ENCODE measurements at regions not wholly inside any gene's neighbourhood (a gene's known extent, or its start where the extent isn't known, plus 50 kb on each side); places are given as distances from the start of the nearest gene placed in this dataset.

DNA sequence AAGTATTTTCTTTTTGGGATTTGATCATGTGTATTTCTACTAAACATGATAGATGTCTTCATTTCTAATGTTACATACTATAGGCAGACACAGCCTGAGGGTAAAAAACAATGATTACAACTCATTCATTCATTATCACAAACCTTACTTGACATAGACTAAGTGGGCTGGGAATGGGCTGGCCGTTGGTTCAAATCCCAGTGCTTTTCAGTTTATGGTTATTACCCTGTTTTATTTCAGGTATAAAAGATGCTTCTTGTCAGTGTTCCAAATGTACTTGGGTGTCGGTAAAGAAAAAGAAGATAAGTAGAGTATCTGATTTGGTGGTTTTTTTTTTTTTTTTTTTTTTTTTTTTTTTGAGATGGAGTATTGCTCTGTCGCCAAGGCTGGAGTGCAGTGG, 149.7 kb upstream of the ZFHX3 start:
- TF ChIP-seq YY1 (IDR thresholded peaks at IDR 0.05; ENCODE audit: extremely low read depth, insufficient replicate concordance, low read depth, low read length) (no peak), JUND (IDR thresholded peaks at IDR 0.05) (no peak), EZH2phosphoT487 (IDR thresholded peaks at IDR 0.05; ENCODE audit: borderline replicate concordance) (no peak), POLR2A (IDR thresholded peaks at IDR 0.05; ENCODE audit: borderline replicate concordance, extremely low read depth, insufficient read depth, insufficient read length) (no peak), POLR2AphosphoS5 (IDR thresholded peaks at IDR 0.05; ENCODE audit: low read depth, low read length) (no peak), FOSL1 (IDR thresholded peaks at IDR 0.05; ENCODE audit: low read depth) (no peak), EGR1 (IDR thresholded peaks at IDR 0.05; ENCODE audit: low read depth) (no peak), ELF1 (IDR thresholded peaks at IDR 0.05; ENCODE audit: borderline replicate concordance, low read depth) (no peak), ZNF274 (IDR thresholded peaks at IDR 0.05; ENCODE audit: low read depth, low read length) (no peak), SP1 (IDR thresholded peaks at IDR 0.05; ENCODE audit: low read depth) (no peak), CEBPB (IDR thresholded peaks at IDR 0.05; ENCODE audit: low read depth) (no peak), TCF7L2 (IDR thresholded peaks at IDR 0.05; ENCODE audit: borderline replicate concordance, extremely low read depth, insufficient read depth, insufficient read length) (no peak)
- TF ChIP-seq, protein P1, sequence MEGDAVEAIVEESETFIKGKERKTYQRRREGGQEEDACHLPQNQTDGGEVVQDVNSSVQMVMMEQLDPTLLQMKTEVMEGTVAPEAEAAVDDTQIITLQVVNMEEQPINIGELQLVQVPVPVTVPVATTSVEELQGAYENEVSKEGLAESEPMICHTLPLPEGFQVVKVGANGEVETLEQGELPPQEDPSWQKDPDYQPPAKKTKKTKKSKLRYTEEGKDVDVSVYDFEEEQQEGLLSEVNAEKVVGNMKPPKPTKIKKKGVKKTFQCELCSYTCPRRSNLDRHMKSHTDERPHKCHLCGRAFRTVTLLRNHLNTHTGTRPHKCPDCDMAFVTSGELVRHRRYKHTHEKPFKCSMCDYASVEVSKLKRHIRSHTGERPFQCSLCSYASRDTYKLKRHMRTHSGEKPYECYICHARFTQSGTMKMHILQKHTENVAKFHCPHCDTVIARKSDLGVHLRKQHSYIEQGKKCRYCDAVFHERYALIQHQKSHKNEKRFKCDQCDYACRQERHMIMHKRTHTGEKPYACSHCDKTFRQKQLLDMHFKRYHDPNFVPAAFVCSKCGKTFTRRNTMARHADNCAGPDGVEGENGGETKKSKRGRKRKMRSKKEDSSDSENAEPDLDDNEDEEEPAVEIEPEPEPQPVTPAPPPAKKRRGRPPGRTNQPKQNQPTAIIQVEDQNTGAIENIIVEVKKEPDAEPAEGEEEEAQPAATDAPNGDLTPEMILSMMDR (IDR thresholded peaks at IDR 0.05 in 2 of 3, conservative IDR thresholded peaks at IDR 0.05 in 1 of 3; ENCODE audit: borderline replicate concordance in 1 of 3, insufficient read depth in 1 of 3, low read depth in 2 of 3, low read length in 2 of 3), result no peak
- TF ChIP-seq, protein P2, sequence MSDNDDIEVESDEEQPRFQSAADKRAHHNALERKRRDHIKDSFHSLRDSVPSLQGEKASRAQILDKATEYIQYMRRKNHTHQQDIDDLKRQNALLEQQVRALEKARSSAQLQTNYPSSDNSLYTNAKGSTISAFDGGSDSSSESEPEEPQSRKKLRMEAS (IDR thresholded peaks at IDR 0.05), result no peak
